ENCODE measurements at regions not wholly inside any gene's neighbourhood (a gene's known extent, or its start where the extent isn't known, plus 50 kb on each side); places are given as distances from the start of the nearest gene placed in this dataset.
A peak's percentile ranks its signal among the peaks of the same experiment; 100 is the strongest.

GRCh38 chr3:177446165-177446601 is 248.9 kb upstream of the TBL1XR1 start:
- no peak for DNase-seq (ENCODE audit: low read depth, low spot score)
- H3K27me3 ChIP-seq (ENCODE audit: control insufficient read depth, insufficient read depth, low read length), result no peaks in the 10 kb centered on the region
- no peak overlapping the region for H3K4me3 ChIP-seq (ENCODE audit: low read depth, low read length)
- no peaks in the 10 kb centered on the region for H3K9me3 ChIP-seq (ENCODE audit: control insufficient read depth, insufficient read depth, low read length)
- POLR2A ChIA-PET, result no interaction called here
- H3K27ac ChIP-seq (ENCODE audit: low read depth, low read length), result no peak overlapping the region
- CTCF ChIA-PET, result no interaction called here
- TF ChIP-seq, protein P1, sequence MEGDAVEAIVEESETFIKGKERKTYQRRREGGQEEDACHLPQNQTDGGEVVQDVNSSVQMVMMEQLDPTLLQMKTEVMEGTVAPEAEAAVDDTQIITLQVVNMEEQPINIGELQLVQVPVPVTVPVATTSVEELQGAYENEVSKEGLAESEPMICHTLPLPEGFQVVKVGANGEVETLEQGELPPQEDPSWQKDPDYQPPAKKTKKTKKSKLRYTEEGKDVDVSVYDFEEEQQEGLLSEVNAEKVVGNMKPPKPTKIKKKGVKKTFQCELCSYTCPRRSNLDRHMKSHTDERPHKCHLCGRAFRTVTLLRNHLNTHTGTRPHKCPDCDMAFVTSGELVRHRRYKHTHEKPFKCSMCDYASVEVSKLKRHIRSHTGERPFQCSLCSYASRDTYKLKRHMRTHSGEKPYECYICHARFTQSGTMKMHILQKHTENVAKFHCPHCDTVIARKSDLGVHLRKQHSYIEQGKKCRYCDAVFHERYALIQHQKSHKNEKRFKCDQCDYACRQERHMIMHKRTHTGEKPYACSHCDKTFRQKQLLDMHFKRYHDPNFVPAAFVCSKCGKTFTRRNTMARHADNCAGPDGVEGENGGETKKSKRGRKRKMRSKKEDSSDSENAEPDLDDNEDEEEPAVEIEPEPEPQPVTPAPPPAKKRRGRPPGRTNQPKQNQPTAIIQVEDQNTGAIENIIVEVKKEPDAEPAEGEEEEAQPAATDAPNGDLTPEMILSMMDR (IDR thresholded peaks at IDR 0.05; ENCODE audit: low read depth, low read length), result no peak

DNA sequence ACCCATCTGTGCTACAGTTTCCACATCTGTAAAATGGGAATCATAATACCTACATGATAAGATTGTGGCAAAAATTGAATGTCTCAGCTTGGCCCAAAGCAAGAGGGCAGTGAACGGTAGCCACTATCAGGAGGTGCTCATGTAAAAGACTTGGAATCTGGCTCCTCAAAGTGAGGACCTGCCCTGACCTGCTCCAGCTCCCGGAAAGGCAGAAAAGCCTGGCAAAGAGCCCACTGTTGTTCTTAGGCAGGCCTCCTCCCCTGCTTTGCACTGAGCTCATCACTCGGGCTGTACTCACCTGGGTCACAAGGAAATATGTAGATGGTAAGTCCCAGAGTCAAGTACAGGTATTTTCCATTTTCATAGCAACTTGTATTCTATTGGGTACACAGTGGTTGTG is 250.7 kb upstream of the TBL1XR1 start:
- ChIA-PET POLR2A (no interaction called here), CTCF (no interaction called here)
- H3K27me3 ChIP-seq (ENCODE audit: control insufficient read depth, insufficient read depth, low read length), result no peaks in the 10 kb centered on the region
- TF ChIP-seq, protein P1 (IDR thresholded peaks at IDR 0.05; ENCODE audit: low read depth, low read length), result no peak
- no peak overlapping the region for H3K27ac ChIP-seq (ENCODE audit: low read depth, low read length)
- no peak overlapping the region for H3K4me3 ChIP-seq (ENCODE audit: low read depth, low read length)
- DNase-seq (ENCODE audit: low read depth, low spot score), result no peak
- no peaks in the 10 kb centered on the region for H3K9me3 ChIP-seq (ENCODE audit: control insufficient read depth, insufficient read depth, low read length)

DNA sequence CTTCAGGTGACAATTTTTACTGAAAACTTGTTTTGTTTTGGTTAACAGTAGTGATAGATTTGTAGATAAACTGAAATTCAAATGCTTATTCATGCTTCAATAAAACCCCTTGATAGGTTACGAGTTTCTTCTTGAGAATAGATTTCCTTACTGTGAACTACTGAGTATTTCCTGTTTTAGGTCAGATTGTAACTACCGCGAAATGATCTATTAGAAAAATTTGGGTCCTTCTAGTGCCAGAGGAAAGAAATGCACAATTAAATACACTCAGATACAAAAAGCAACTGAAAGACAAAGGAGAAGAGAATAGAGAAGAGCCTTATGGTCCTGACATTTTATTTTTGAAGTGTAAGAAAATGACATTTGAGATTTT is 251.7 kb upstream of the TBL1XR1 start:
- Histone ChIP-seq H3K9me3 (ENCODE audit: control insufficient read depth, insufficient read depth, low read length) (no peaks in the 10 kb centered on the region), H3K27ac (ENCODE audit: low read depth, low read length) (no peak overlapping the region), H3K27me3 (ENCODE audit: control insufficient read depth, insufficient read depth, low read length) (no peaks in the 10 kb centered on the region), H3K4me3 (ENCODE audit: low read depth, low read length) (no peak overlapping the region)
- ChIA-PET CTCF (interaction anchor here (0.9 to 1.7 kb wide), 3 partner anchors 12 to 875 kb away, joined by 3 to 4 read pairs (median 3); no protein-coding TSS in a partner anchor), POLR2A (no interaction called here)
- no peak for DNase-seq (ENCODE audit: low read depth, low spot score)
- TF ChIP-seq, protein P1 (IDR thresholded peaks at IDR 0.05; ENCODE audit: low read depth, low read length), result no peak

DNA sequence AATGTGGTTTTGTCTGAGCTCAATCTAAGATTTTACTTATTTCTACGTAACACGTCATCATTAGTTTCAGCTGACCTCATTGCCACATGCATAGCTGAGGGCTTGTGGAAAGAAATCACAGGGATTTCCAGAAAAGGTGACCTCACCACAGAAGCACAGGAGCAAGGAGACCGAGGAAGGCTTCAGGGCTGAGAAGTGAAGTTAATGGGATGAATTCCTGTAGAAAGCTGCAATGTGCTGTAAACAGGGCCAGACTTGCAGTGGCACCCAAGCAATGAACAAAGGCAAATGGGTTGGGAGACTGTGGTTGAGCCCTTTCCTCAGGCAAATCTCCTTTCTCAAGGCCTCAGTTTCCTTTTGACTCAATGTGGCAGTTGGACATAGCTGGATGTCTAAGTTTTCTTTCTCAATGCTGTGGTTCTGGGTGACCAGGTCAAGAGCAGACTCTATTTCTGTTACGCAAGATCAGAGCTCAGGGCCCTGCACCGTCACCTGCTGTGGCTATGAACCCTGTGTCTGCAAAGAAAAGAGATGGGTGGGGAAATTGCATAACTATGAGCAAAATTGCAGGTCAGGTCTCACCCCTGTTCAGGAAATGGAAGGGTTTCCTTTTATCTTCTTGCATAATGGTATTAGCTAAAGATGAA is 252.2 kb upstream of the TBL1XR1 start:
- Histone ChIP-seq H3K4me3 (ENCODE audit: low read depth, low read length) (no peak overlapping the region), H3K27ac (ENCODE audit: low read depth, low read length) (peak overlapping the region; percentile 73), H3K9me3 (ENCODE audit: control insufficient read depth, insufficient read depth, low read length) (no peaks in the 10 kb centered on the region), H3K27me3 (ENCODE audit: control insufficient read depth, insufficient read depth, low read length) (no peaks in the 10 kb centered on the region)
- ChIA-PET POLR2A (no interaction called here), CTCF (interaction anchor here (0.9 to 1.7 kb wide), 3 partner anchors 12 to 874 kb away, joined by 3 to 4 read pairs (median 3); no protein-coding TSS in a partner anchor)
- no peak for DNase-seq (ENCODE audit: low read depth, low spot score)
- TF ChIP-seq, protein P1 (IDR thresholded peaks at IDR 0.05; ENCODE audit: low read depth, low read length), result no peak

DNA sequence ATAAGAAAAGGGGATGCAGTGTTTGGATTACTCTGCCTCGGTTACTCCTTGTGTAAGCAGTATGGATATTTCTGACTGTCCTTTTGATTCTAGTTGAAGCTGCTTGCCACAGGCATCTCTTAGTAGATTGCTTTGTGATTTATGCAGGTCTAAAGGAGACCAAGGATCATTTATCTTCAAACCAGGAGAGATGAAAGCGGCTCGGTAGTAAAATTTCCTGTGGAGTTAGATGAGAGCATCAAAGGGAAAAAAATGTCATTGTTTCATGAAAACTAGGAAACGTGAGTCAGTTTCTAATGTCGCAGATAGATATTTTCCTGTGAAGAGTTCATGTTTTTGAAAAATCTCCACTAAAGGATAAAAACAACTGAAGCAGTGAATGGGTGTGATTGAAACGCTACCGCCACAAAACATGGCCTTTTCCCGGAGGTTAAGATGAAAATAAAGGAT is 254.0 kb upstream of the TBL1XR1 start:
- Histone ChIP-seq H3K27me3 (ENCODE audit: control insufficient read depth, insufficient read depth, low read length) (no peaks in the 10 kb centered on the region), H3K9me3 (ENCODE audit: control insufficient read depth, insufficient read depth, low read length) (no peaks in the 10 kb centered on the region), H3K27ac (ENCODE audit: low read depth, low read length) (peak overlapping the region; percentile 23), H3K4me3 (ENCODE audit: low read depth, low read length) (no peak overlapping the region; the same call in 1 of the 2 replicates)
- ChIA-PET POLR2A (no interaction called here), CTCF (no interaction called here)
- TF ChIP-seq, protein P1 (IDR thresholded peaks at IDR 0.05; ENCODE audit: low read depth, low read length), result no peak
- no peak for DNase-seq (ENCODE audit: low read depth, low spot score)
